Liver (tissue), 7 donors: ENCODE measurements at regions not wholly inside any gene's neighbourhood (a gene's known extent, or its start where the extent isn't known, plus 50 kb on each side); places are given as distances from the start of the nearest gene placed in this dataset.
A peak's percentile ranks its signal among the peaks of the same experiment; 100 is the strongest.
"Not testable (repeated sequence)": the region's sequence is repeated elsewhere in the genome, so short reads cannot be mapped to it uniquely, and the experiment has no call there.

Source experiments
- DNase-seq: peaks from one replicate; pipeline ENCODE4 v3.0.0-alpha.2; 2017; ENCODE audit warnings: low spot score
- H3K27ac ChIP-seq, 2 donors: one replicate each; pipeline ENCODE4 v1.7.0; 2013; ENCODE audit warnings: inconsistent platforms in 2 of 2, low read length in 2 of 2, control low read depth in 1 of 2, low read depth in 1 of 2, mild to moderate bottlenecking in 1 of 2
- H3K27me3 ChIP-seq, 4 donors: one replicate each; pipeline versions ENCODE4 v1.6.1 to v1.7.0; 2013; ENCODE audit warnings: low read length in 3 of 4, inconsistent platforms in 1 of 4, mild to moderate bottlenecking in 1 of 4, moderate library complexity in 1 of 4; ENCODE audit not compliant: control insufficient read depth in 4 of 4, insufficient read depth in 4 of 4
- H3K36me3 ChIP-seq, 4 donors: one replicate each; pipeline versions ENCODE4 v1.6.1 to v1.7.0; 2013; ENCODE audit warnings: low read length in 3 of 4, mild to moderate bottlenecking in 3 of 4, low read depth in 1 of 4, moderate library complexity in 1 of 4; ENCODE audit not compliant: control insufficient read depth in 4 of 4, insufficient read depth in 3 of 4
- H3K4me1 ChIP-seq, 4 donors: one replicate each; pipeline versions ENCODE4 v1.6.1 to v1.7.0; 2013; ENCODE audit warnings: low read length in 3 of 4, mild to moderate bottlenecking in 3 of 4, moderate library complexity in 1 of 4; ENCODE audit not compliant: control insufficient read depth in 4 of 4, insufficient read depth in 4 of 4
- H3K4me3 ChIP-seq, 3 donors: one replicate each; pipeline versions ENCODE4 v1.6.1 to v1.7.0; 2013; ENCODE audit warnings: low read length in 3 of 3, control low read depth in 1 of 3, low read depth in 1 of 3, mild to moderate bottlenecking in 1 of 3
- H3K9ac ChIP-seq, 2 donors: one replicate each; pipeline ENCODE4 v1.7.0; 2013; ENCODE audit warnings: low read length in 2 of 2, mild to moderate bottlenecking in 2 of 2, moderate library complexity in 2 of 2, control low read depth in 1 of 2, low read depth in 1 of 2
- H3K9me3 ChIP-seq, 4 donors: one replicate each; pipeline versions ENCODE4 v1.6.1 to v1.7.0; 2013; ENCODE audit warnings: low read length in 3 of 4; ENCODE audit not compliant: control insufficient read depth in 4 of 4
- FOXA2 ChIP-seq: IDR thresholded peaks from 2 replicates; pipeline ENCODE4 v1.6.1; 2016; ENCODE audit warnings: antibody characterized with exemption
- HNF4A ChIP-seq, 2 donors: conservative IDR thresholded peaks; 2 replicates each; pipeline ENCODE4 v1.6.1; 2016; ENCODE audit warnings: antibody characterized with exemption in 2 of 2, mild to moderate bottlenecking in 2 of 2
- HNF4G ChIP-seq: IDR thresholded peaks from 2 replicates; pipeline ENCODE4 v1.6.1; 2016; ENCODE audit warnings: antibody characterized with exemption
- JUND ChIP-seq, 2 donors: IDR thresholded peaks; 2 replicates each; pipeline ENCODE4 v1.6.1; 2016; ENCODE audit warnings: antibody characterized with exemption in 2 of 2
- NR2F2 ChIP-seq: IDR thresholded peaks from 2 replicates; pipeline ENCODE4 v1.6.1; 2016; ENCODE audit warnings: antibody characterized with exemption
- RAD21 ChIP-seq, 2 donors: IDR thresholded peaks; 2 replicates each; pipeline ENCODE4 v1.6.1; 2016; ENCODE audit warnings: antibody characterized with exemption in 2 of 2, mild to moderate bottlenecking in 2 of 2
- RXRA ChIP-seq, 2 donors: IDR thresholded peaks; 2 replicates each; pipeline ENCODE4 v1.6.1; 2017 to 2018; ENCODE audit warnings: antibody characterized with exemption in 2 of 2, mild to moderate bottlenecking in 1 of 2
- TAF1 ChIP-seq: conservative IDR thresholded peaks from 2 replicates; pipeline ENCODE4 v1.6.1; 2016; ENCODE audit warnings: antibody characterized with exemption, mild to moderate bottlenecking
- YY1 ChIP-seq: IDR thresholded peaks from 2 replicates; pipeline ENCODE4 v1.6.1; 2016; ENCODE audit warnings: antibody characterized with exemption, mild to moderate bottlenecking
- WGBS: extraction: QIAGEN DNeasy Blood & Tissue Kit; methylation state at CpG from one replicate; pipeline ENCODE4 v1.1.7; 2013; 5-methylcytosine and 5-hydroxymethylcytosine counted together
- TF ChIP-seq, protein P1 (sequence below): IDR thresholded peaks from 2 replicates; pipeline ENCODE4 v1.6.1; 2016; ENCODE audit warnings: antibody characterized with exemption
- TF ChIP-seq, protein P2 (sequence below): IDR thresholded peaks from 2 replicates; pipeline ENCODE4 v1.6.1; 2016; ENCODE audit warnings: antibody characterized with exemption
- TF ChIP-seq, protein P3 (sequence below): IDR thresholded peaks from 2 replicates; pipeline ENCODE4 v1.6.1; 2016; ENCODE audit warnings: antibody characterized with exemption, mild to moderate bottlenecking
- TF ChIP-seq, protein P4 (sequence below): IDR thresholded peaks from 2 replicates; pipeline ENCODE4 v1.6.1; 2016; ENCODE audit warnings: antibody characterized with exemption
- donor health status: healthy.
- donor health status: healthy.
- donor health status: healthy.
- donor health status: healthy.

DNA sequence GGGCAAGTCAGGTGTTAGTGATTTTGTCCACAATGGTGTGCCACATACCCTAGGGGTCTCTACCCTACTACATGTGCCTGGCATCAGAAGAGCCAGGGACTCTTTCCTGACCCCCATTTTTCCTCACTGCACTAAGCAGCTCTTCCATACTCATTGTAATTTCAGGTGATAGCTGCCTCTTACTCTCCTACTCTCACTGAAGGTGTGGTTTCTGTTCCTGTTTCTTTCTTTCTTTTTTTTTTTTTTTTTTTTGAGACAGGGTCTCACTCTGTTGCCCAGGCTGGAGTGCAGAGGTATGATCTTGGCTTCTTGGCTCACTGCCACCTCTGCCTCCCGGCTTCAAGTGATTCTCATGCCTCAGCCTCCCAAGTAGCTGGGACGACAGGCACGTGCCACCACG is 164.9 kb upstream of the USP9X start:
- no peak for DNase-seq
- no peak overlapping the region for H3K4me3 ChIP-seq
- TF ChIP-seq, protein P1, sequence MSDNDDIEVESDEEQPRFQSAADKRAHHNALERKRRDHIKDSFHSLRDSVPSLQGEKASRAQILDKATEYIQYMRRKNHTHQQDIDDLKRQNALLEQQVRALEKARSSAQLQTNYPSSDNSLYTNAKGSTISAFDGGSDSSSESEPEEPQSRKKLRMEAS, result no peak
- TF ChIP-seq RXRA (IDR thresholded peaks at IDR 0.05) (no peak), HNF4A (conservative IDR thresholded peaks at IDR 0.05) (no peak), HNF4G (no peak), RAD21 (IDR thresholded peaks at IDR 0.05) (no peak), FOXA2 (no peak), JUND (IDR thresholded peaks at IDR 0.05) (no peak), TAF1 (no peak), YY1 (no peak), NR2F2 (no peak)
- TF ChIP-seq, protein P2, sequence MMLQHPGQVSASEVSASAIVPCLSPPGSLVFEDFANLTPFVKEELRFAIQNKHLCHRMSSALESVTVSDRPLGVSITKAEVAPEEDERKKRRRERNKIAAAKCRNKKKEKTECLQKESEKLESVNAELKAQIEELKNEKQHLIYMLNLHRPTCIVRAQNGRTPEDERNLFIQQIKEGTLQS, result no peak
- TF ChIP-seq, protein P3, sequence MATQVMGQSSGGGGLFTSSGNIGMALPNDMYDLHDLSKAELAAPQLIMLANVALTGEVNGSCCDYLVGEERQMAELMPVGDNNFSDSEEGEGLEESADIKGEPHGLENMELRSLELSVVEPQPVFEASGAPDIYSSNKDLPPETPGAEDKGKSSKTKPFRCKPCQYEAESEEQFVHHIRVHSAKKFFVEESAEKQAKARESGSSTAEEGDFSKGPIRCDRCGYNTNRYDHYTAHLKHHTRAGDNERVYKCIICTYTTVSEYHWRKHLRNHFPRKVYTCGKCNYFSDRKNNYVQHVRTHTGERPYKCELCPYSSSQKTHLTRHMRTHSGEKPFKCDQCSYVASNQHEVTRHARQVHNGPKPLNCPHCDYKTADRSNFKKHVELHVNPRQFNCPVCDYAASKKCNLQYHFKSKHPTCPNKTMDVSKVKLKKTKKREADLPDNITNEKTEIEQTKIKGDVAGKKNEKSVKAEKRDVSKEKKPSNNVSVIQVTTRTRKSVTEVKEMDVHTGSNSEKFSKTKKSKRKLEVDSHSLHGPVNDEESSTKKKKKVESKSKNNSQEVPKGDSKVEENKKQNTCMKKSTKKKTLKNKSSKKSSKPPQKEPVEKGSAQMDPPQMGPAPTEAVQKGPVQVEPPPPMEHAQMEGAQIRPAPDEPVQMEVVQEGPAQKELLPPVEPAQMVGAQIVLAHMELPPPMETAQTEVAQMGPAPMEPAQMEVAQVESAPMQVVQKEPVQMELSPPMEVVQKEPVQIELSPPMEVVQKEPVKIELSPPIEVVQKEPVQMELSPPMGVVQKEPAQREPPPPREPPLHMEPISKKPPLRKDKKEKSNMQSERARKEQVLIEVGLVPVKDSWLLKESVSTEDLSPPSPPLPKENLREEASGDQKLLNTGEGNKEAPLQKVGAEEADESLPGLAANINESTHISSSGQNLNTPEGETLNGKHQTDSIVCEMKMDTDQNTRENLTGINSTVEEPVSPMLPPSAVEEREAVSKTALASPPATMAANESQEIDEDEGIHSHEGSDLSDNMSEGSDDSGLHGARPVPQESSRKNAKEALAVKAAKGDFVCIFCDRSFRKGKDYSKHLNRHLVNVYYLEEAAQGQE, result no peak
- peaks cover 0 to 9% (median 0%) of the 10 kb centered on the region in 4 donors for H3K9me3 ChIP-seq
- H3K9ac ChIP-seq, result no peak overlapping the region
- no peaks in the 10 kb centered on the region for H3K27me3 ChIP-seq
- 91% methylated on average over 4 of the region's 4 CpGs for WGBS
- H3K36me3 ChIP-seq, result no peaks in the 10 kb centered on the region
- H3K27ac ChIP-seq, result no peak overlapping the region
- H3K4me1 ChIP-seq, result no peaks in the 10 kb centered on the region

DNA sequence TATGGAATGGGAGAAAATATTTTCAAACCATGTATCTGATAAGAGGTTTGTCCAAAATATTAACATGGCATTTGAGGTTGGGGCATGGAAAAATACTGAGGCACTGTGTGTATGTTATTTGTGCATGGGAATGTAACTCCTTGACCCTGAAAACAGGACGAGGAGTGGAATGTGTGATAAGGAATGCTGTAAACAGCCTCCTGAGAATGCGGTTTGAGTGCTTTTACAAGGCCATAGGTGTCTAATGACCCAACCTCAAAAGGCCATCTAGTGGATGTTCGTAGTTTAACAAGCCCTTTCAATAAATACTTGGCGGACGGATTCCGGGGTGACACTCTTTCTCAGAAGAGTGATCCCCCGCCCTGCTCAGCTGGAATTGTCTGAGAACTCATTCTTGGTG is 162.9 kb upstream of the USP9X start:
- 66% methylated on average over 7 of the region's 7 CpGs for WGBS

DNA sequence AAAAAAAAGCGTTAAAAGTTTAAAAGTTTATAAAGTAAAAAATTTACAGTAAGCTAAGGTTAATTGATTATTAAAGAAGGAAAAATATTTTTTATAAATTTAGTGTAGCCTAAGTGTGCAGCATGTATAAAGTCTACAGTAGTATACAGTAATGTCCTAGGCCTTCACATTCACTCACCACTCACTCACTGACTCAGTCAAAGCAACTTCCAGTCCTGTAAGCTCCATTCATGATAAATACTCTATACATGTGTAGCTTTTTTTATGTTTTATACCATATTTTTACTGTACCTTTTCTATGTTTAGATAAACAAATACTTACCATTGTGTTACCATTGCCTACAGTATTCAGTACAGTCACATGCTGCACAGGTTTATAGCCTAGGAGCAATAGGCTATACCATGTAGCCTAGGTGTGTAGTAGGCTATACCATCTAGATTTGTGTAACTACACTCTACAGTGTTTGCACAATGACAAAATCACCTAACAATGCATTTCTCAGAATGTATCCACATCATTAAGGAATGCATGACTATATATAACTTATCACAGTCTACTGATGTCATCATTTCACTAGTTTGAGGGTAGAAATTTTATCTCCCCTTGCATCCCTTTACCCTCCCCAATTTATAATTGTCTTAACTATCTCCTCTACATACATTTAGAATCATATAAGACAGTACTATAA is 158.4 kb upstream of the USP9X start:
- not testable (repeated sequence) for DNase-seq, H3K4me3 ChIP-seq, H3K27ac ChIP-seq, H3K9ac ChIP-seq, H3K36me3 ChIP-seq, H3K4me1 ChIP-seq, H3K27me3 ChIP-seq
- WGBS, result 94% methylated on average over 1 of the region's 1 CpG
- peaks cover 0 to 16% (median 3%) of the 10 kb centered on the region in 4 donors for H3K9me3 ChIP-seq

More for the DNA sequence above, 162.9 kb upstream of the USP9X start:
- H3K9me3 ChIP-seq, result peaks cover 0 to 9% (median 0%) of the 10 kb centered on the region in 4 donors
- peak overlapping the region in 1 of 3 donors; percentile 4 for H3K4me3 ChIP-seq
- no peak for TF ChIP-seq NR2F2
- TF ChIP-seq JUND (IDR thresholded peaks at IDR 0.05), result no peak
- TF ChIP-seq YY1, result no peak
- no peak for TF ChIP-seq RXRA (IDR thresholded peaks at IDR 0.05)
- TF ChIP-seq, protein P4, sequence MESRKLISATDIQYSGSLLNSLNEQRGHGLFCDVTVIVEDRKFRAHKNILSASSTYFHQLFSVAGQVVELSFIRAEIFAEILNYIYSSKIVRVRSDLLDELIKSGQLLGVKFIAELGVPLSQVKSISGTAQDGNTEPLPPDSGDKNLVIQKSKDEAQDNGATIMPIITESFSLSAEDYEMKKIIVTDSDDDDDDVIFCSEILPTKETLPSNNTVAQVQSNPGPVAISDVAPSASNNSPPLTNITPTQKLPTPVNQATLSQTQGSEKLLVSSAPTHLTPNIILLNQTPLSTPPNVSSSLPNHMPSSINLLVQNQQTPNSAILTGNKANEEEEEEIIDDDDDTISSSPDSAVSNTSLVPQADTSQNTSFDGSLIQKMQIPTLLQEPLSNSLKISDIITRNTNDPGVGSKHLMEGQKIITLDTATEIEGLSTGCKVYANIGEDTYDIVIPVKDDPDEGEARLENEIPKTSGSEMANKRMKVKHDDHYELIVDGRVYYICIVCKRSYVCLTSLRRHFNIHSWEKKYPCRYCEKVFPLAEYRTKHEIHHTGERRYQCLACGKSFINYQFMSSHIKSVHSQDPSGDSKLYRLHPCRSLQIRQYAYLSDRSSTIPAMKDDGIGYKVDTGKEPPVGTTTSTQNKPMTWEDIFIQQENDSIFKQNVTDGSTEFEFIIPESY, result no peak
- TF ChIP-seq RAD21 (IDR thresholded peaks at IDR 0.05), result peak in 1 of 2 donors; percentile 46
- TF ChIP-seq FOXA2, result no peak
- no peaks in the 10 kb centered on the region for H3K4me1 ChIP-seq
- H3K27ac ChIP-seq, result no peak overlapping the region
- H3K36me3 ChIP-seq, result no peaks in the 10 kb centered on the region
- DNase-seq, result no peak
- H3K9ac ChIP-seq, result no peak overlapping the region
- no peaks in the 10 kb centered on the region for H3K27me3 ChIP-seq
